ENCODE measurements at regions not wholly inside any gene's neighbourhood (a gene's known extent, or its start where the extent isn't known, plus 50 kb on each side); places are given as distances from the start of the nearest gene placed in this dataset.

DNA sequence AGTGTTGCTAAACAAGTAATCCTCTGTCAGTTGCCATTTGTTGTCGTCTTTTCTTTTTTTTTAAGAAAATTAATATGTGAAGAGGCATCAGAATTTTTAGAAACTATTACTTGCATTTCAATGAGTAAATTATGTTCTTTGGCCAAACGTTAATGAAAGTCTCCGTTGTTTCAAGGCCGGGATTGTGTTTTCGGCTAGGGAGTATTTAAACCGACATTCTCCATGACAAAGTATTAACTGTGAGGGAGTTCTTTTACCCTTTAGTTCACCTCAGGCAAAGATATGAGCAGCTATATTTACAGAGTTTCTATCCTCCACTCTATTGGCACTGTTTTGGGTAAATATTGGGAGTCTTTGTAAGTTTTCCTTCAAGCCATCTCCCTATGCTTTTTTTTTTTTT is 668.9 kb downstream of the METTL15 start:
- DNase-seq (ENCODE audit: low read depth, low spot score) = peak; percentile 77
- in situ Hi-C loops (cut with HindIII; ENCODE audit: low pct_unique_long_range_greater_than_20kb, low sequenced_read_pairs) = no loop called here

DNA sequence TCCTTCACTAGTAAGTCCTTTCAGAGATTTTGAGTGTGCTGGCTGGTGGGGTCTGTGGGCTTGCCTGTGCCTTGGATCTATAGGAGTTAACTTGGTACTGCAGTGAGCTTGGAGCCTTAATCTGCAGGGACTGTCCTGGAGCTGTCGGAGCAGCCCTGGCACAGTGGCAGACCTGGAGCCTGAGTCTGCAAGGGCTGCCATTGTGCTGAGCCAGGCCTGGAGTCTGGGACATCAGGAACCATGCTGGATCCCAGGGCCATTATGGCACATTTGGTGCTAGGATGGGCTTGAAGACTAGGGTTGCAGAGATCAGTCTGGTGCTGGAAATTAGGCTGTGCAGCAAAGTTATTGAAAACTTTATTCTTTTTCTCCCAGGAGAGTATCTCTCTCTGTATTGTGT is 665.4 kb downstream of the METTL15 start:
- in situ Hi-C loops (cut with HindIII; ENCODE audit: low pct_unique_long_range_greater_than_20kb, low sequenced_read_pairs) = no loop called here
- no peak for DNase-seq (ENCODE audit: low read depth, low spot score)

DNA sequence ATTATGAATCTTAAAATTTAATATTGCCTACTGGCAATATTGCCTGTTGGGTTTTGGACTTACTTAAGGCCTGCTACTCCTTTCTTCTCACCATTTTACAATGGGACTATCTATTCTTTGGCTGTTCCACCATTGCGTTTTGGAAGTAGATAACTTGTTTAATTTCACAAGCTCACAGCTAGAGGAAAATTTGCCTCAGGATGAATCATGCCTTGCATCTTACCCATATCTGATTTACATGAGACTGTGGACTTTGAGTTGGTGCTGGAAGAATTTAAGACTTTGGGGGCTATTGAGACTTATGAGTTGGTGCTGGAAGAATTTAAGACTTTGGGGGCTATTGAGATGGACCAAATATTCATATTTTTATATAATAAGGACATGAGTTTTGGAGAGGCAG is 662.6 kb downstream of the METTL15 start:
- in situ Hi-C loops (cut with HindIII; ENCODE audit: low pct_unique_long_range_greater_than_20kb, low sequenced_read_pairs) = no loop called here
- DNase-seq (ENCODE audit: low read depth, low spot score) = no peak

DNA sequence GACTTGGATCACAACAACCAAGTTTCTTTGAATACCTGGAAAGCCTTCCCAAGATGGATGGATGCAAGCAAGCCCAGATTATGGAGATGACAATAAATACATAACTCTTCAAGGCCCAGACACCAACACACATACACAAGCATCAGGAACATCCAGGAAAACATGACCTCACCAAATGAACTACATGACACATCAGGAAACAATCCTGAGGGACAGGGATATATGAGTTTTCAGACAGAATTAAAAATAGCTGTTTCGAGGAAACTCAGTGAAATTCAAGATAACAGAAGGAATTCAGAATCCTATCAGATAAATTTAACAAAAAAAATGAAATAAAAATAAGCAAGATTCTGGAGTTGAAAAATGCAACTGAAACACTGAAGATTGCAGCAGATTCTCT is 659.4 kb downstream of the METTL15 start:
- in situ Hi-C loops (cut with HindIII; ENCODE audit: low pct_unique_long_range_greater_than_20kb, low sequenced_read_pairs) = no loop called here
- no peak for DNase-seq (ENCODE audit: low read depth, low spot score)

DNA sequence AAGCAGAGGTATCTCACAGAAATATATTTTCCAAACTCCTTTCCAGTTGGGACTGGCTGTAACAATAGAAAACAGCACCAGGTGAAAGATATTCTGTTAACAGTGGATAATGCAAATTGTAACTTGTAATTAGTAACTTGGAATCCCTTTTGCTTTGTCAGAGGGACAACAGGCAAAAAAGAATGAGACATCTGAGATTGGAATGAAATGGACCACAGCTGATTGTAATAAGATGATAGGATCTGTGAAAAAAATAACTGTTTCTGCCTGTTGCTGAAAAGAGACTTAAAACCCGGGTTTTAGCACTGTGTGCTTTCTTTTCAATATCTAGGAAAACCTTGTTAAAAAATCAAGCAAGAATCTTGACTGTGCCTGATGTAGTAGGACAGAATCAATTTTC is 655.7 kb downstream of the METTL15 start:
- no peak for DNase-seq (ENCODE audit: low read depth, low spot score)
- in situ Hi-C loops (cut with HindIII; ENCODE audit: low pct_unique_long_range_greater_than_20kb, low sequenced_read_pairs) = no loop called here

DNA sequence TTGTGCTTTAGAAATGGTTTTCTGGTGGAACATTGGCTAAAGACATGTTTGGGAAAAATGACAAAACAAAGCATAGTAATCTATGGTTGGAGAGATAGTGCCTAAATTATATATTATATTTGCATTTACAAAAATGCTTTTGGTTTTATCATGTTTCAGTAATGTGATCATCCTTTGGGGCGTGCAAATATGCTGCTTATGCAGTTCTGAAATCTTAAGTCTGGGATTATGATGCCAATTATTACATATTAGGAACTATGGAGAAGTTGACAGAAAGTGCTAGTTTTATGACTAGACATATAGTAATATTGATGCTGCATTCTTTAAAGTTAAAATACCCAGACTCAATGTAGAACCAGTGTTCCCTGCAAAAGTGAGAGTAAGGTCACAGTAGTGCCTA is 655.0 kb downstream of the METTL15 start:
- no peak for DNase-seq (ENCODE audit: low read depth, low spot score)
- in situ Hi-C loops (cut with HindIII; ENCODE audit: low pct_unique_long_range_greater_than_20kb, low sequenced_read_pairs) = no loop called here

DNA sequence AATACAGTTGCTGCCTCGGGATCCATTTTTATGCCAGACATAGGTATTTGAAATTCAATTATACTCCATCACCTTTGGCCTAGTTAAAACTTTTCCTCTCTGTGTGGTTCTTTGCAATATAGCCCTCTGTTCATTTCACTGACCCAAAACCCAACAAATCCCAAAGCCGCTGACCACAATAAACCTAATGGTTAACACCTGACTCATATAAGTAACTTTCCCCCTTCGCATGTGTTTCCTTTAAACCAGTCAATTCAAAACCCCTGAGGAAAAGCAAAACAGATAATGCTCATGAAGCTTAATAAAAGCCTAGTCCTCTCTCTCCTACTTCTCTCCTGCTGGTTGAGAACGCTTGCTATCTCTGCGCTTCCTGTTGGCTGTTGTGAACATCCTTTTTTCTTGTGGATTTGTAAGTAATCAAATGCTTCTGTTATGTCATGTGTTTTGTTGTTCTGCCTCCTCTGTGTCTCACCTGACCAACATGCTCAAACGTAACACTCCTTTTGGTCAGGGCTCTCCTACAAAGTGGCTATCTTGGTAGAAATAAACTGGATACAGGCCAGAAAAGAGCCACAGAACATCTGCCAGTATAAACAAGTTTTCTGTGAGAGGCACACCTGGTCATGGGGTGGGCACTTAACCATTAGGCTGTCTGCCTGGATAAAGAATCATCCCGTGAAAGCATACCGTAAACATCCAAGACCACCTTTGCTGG is 652.6 kb downstream of the METTL15 start:
- in situ Hi-C loops (cut with HindIII; ENCODE audit: low pct_unique_long_range_greater_than_20kb, low sequenced_read_pairs) = no loop called here
- DNase-seq (ENCODE audit: low read depth, low spot score) = no peak

DNA sequence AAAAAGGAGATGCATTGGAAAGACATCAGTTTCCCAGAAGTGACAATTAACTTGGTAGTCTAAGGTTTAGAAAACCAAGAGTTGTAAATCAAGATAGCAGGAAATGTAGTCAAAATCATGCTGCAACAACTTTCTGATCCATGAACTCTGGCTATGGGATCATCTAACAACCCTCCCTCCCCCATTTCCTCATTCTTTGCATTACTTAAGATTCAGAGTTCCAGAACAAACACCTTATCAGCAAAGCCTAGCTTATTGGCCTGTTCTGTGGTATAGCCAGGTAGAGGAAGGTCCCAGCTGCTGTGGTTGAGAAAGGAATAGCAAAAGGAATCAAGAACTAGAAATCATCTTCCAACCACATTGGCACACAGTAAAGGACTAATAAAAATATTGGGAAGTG is 651.1 kb downstream of the METTL15 start:
- DNase-seq (ENCODE audit: low read depth, low spot score) = no peak
- in situ Hi-C loops (cut with HindIII; ENCODE audit: low pct_unique_long_range_greater_than_20kb, low sequenced_read_pairs) = no loop called here

DNA sequence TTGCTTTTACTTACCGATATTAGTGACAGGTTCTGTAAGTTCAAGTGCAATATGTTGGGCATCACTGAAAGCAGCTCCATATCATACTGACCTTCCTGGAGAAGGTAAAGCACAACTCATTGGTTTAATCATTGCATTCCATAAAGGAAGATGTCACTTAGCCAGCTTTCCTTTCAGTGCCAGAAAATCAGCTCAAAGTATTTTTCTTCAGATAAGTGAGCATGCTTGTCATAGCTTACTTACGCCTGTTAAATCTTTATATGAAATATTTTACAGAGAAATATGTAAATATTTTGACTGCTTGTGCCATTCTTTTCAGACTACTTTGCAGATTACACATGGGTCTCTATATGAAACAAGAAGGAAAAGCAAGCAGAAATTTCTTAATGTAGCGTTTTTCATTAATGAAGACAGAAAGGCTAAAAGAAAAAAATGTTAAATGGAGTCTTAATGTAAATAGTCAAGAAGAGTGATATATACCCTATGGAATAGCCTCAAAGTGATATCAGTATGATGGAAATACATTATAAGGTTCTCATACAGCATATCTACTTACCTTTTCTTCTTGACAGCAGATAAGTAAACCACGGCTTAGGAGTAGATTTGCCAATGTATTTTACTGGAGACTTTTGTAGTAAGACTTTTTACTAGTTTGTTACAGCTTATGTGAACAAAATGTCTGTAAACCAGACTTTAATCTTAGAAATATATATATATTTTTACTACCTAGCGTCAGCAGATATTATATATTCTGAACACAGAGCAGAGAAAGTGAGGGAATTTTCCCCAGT is 649.7 kb downstream of the METTL15 start:
- in situ Hi-C loops (cut with HindIII; ENCODE audit: low pct_unique_long_range_greater_than_20kb, low sequenced_read_pairs) = no loop called here
- DNase-seq (ENCODE audit: low read depth, low spot score) = no peak

DNA sequence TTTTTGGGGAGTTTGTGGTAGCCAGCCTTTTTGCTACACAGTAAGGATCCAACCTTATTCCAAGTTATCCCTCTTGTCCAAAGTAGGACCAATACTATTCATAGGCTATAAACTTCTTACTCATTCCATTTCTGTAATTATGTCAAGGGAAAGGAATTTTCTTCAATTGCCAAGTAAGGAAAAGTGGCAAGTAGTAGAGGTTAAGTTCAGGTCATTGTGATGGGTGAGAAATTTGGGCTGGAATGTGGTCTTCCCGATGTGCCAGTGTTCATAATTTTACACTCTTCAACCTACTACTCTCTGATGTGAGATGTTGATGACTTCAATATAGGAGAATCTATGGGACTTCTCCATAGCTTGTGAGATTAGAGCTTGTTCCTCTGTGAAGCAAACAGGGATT is 648.8 kb downstream of the METTL15 start:
- in situ Hi-C loops (cut with HindIII; ENCODE audit: low pct_unique_long_range_greater_than_20kb, low sequenced_read_pairs) = no loop called here
- no peak for DNase-seq (ENCODE audit: low read depth, low spot score)

DNA sequence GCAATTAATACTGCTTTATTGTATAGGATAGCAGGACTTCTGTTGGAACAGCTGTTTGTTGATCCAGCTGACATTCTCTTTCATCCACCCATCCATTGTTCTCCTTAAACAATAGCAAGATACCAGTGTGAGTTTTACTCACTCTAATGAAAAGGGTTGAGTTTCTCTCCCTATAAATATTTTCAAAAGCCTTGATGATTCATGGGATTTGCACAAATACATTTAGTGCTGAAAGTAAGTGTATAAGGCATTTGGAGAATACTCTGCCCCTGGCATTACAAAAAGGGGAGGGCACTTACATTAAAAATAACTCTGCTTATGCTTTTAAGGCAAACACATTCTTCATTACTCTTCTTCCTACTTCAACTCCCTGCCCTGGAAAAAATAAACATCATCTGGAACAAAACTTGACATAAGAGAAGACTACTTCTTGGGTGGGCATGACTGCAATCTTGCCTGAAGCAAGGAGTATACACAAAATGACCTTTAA is 634.9 kb downstream of the METTL15 start:
- in situ Hi-C loops (cut with HindIII; ENCODE audit: low pct_unique_long_range_greater_than_20kb, low sequenced_read_pairs) = no loop called here
- no peak for DNase-seq (ENCODE audit: low read depth, low spot score)

DNA sequence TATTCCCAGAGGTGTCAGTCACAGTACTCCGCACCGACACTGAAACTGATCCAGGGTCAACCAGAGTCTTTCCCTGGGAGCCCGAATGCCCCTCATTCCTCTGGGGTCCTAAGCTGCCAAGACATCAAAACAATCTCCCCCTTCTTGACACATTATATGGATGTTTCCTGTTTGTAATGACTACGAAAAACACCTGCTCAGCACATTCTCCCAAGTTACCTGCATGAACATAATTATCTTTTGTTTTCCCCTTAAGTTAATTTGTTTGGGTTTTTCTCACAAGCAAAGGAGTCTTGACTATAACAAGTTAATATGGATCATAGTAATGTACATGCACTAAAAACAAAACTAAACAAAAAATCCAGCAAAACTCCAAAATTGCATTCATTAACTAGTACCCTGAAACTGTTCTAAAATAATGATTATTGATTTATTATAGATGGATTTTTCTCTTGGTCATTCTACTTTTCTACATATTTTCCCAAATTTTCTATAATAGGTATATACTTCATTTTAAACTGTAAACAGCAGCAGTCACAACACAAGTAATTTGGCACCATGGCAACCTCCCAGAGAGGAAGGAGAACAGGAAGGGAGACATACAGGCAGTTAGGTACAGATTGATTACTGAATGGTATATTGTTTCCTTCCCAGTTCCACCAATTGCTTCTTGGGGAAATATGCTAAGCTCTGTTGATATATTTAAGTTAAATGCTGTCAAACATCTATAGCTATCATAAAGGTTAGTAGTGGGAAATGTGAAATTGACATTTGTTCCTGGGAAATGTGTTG is 631.5 kb downstream of the METTL15 start:
- DNase-seq (ENCODE audit: low read depth, low spot score) = no peak
- in situ Hi-C loops (cut with HindIII; ENCODE audit: low pct_unique_long_range_greater_than_20kb, low sequenced_read_pairs) = no loop called here

DNA sequence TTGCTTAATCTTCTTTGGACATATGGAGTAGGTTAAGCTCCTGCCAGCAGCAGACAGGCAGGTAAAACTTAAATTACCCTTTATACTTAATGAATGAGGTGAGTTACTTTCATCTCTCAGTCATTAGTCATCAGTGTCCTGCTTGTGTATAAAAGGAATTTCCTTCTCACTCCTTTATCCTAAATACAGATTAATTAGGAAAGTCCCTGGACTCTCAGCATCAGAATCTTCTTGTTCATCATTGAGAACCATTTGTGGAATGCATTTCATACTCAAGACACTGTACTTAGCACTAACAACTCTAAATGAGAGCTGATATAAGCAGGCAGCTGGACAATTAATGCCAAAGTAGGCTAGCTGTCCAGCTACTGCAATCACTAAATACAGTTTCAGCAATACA is 630.4 kb downstream of the METTL15 start:
- no peak for DNase-seq (ENCODE audit: low read depth, low spot score)
- in situ Hi-C loops (cut with HindIII; ENCODE audit: low pct_unique_long_range_greater_than_20kb, low sequenced_read_pairs) = no loop called here

DNA sequence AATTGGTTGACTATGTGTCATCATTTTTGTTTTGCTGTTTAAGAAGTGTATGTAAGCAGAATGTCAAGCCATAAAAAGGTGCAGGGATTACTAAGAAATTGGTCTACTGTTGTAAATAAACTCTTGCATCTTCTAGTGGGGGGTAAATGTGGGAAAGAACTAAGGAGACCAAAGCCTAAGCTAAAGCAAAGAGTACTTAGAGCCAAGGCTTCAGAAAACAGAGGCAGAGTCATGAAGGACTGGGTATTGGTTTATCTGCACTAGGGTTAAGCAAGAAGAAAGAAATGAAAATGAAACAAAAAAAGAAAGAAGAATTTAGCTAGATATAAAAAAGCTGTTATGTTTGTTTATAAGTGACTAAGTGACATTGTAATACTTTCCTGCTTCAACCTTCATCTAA is 628.1 kb downstream of the METTL15 start:
- in situ Hi-C loops (cut with HindIII; ENCODE audit: low pct_unique_long_range_greater_than_20kb, low sequenced_read_pairs) = no loop called here
- DNase-seq (ENCODE audit: low read depth, low spot score) = no peak

DNA sequence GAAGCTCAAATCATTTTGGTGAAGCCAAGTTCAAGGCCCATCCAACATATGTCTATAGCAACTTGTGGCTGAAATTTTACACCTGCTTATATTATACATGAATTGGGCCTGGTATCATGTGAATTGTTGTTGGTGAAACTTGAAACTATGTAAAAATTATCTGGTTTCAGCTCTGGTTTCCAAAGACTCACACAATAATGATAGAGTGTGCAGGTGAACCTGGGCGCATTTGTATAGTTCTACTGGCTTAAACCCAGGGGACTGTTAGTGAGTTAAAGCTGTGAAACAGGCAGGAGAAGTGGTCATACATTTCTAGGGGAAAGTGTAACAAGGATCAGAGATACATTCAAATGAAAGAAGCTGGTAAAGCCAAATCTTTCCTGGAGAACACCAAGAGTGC is 627.3 kb downstream of the METTL15 start:
- DNase-seq (ENCODE audit: low read depth, low spot score) = no peak
- in situ Hi-C loops (cut with HindIII; ENCODE audit: low pct_unique_long_range_greater_than_20kb, low sequenced_read_pairs) = no loop called here

DNA sequence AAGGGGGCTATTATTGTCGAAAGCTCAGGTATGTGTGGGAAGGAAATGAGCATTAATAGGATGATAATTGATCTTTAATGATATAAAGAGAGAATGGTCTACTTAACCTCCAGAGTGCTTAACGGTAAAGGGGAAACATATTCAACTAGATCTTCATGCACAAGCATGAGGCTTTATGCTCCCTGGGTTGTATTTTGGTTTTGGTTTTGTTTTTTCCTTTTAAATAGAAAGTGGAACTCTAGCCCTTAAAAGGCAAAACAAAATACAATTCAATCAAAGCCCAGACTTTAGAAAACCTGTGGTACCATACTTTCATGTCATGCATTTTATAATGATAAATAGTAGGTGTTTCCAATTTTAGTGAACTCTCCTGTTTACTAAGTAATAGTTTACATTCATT is 622.7 kb downstream of the METTL15 start:
- no peak for DNase-seq (ENCODE audit: low read depth, low spot score)
- in situ Hi-C loops (cut with HindIII; ENCODE audit: low pct_unique_long_range_greater_than_20kb, low sequenced_read_pairs) = no loop called here

DNA sequence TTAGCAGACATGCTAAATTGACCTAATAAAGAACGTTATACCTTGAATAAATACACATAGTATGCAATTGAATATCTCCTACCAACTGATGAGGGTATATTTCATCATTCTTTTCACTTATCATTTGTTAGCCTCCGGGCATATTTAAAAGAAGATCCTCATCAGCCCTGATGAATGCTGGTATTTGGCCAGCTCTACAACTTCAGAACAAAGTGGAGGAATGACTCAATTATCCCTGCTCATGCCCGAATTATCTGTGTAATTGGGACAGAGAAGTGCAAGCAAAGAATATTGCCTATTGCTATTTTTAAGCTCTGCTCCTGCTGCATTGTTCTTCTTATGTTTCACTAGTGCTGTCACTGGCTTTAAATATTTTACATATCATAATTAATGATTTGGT is 622.1 kb downstream of the METTL15 start:
- in situ Hi-C loops (cut with HindIII; ENCODE audit: low pct_unique_long_range_greater_than_20kb, low sequenced_read_pairs) = no loop called here
- DNase-seq (ENCODE audit: low read depth, low spot score) = no peak

DNA sequence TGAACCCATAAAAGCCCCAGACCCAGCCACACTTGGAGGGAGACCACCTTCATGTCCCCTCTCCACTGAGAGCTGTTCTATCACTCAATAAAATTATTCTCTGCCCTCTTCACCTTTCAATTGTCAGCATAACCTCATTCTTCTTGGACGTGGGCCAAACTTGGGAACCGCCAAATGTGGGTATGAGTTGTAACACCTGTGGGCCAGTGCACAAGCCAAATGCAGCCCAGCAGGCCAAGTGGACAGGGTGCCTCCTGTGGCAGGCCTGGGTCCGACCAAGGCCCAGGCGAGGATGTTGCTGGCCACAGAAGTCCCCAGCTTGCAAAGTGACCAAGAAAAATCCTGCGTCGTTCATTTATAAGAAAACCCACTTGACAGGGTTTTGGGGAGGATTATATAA is 621.2 kb downstream of the METTL15 start:
- in situ Hi-C loops (cut with HindIII; ENCODE audit: low pct_unique_long_range_greater_than_20kb, low sequenced_read_pairs) = no loop called here
- no peak for DNase-seq (ENCODE audit: low read depth, low spot score)

All from SK-MEL-5 (cell line).